ENCODE measurements at regions not wholly inside any gene's neighbourhood (a gene's known extent, or its start where the extent isn't known, plus 50 kb on each side); places are given as distances from the start of the nearest gene placed in this dataset.

- Histone ChIP-seq H3K9ac (ENCODE audit: low read length) (no peak overlapping the region), H3K4me3 (ENCODE audit: low read length) (no peak overlapping the region), H3K4me2 (ENCODE audit: low read length) (no peak overlapping the region), H3K27ac (ENCODE audit: low read length) (no peak overlapping the region), H3K9me3 (ENCODE audit: low read length) (no peaks in the 10 kb centered on the region), H3K9me2 (ENCODE audit: insufficient read depth, low read length) (no peaks in the 10 kb centered on the region), H4K20me1 (ENCODE audit: insufficient read depth) (no peaks in the 10 kb centered on the region), H3F3A (ENCODE audit: insufficient read depth, low read length, poor library complexity, severe bottlenecking) (no peaks in the 10 kb centered on the region), H3K27me3 (ENCODE audit: insufficient read depth, low read depth, low read length) (no peaks in the 10 kb centered on the region), H2AFZ (ENCODE audit: low read depth, low read length) (no peak overlapping the region), H3K79me2 (replicated peaks; ENCODE audit: insufficient read depth, low read length) (no peaks in the 10 kb centered on the region), H3K36me3 (ENCODE audit: insufficient read depth, low read length) (no peaks in the 10 kb centered on the region)
- TF ChIP-seq EP300 (conservative IDR thresholded peaks at IDR 0.05; ENCODE audit: poor library complexity, severe bottlenecking) (no peak), POLR2AphosphoS5 (IDR thresholded peaks at IDR 0.05) (no peak), RAD21 (conservative IDR thresholded peaks at IDR 0.05) (no peak), EZH2 (IDR thresholded peaks at IDR 0.05; ENCODE audit: borderline replicate concordance, insufficient read depth, low read length, poor library complexity, severe bottlenecking) (no peak), CTCF (IDR thresholded peaks at IDR 0.05; ENCODE audit: poor library complexity, severe bottlenecking) (no peak), REST (IDR thresholded peaks at IDR 0.05; ENCODE audit: borderline replicate concordance) (no peak), TAF1 (IDR thresholded peaks at IDR 0.05; ENCODE audit: low read depth) (no peak), SMC3 (conservative IDR thresholded peaks at IDR 0.05; ENCODE audit: poor library complexity) (no peak), MXI1 (conservative IDR thresholded peaks at IDR 0.05; ENCODE audit: poor library complexity, severe bottlenecking) (no peak)
Measured at GRCh38 chr2:120940726-120941256, 205.1 kb downstream of the GLI2 start.

- no peak overlapping the region for H3K4me2 ChIP-seq (ENCODE audit: low read length)
- H3K27me3 ChIP-seq (ENCODE audit: insufficient read depth, low read depth, low read length) = no peaks in the 10 kb centered on the region
- H4K20me1 ChIP-seq (ENCODE audit: insufficient read depth) = no peaks in the 10 kb centered on the region
- H3F3A ChIP-seq (ENCODE audit: insufficient read depth, low read length, poor library complexity, severe bottlenecking) = no peaks in the 10 kb centered on the region
- H3K9ac ChIP-seq (ENCODE audit: low read length) = no peak overlapping the region
- no peaks in the 10 kb centered on the region for H3K36me3 ChIP-seq (ENCODE audit: insufficient read depth, low read length)
- no peaks in the 10 kb centered on the region for H3K79me2 ChIP-seq (replicated peaks; ENCODE audit: insufficient read depth, low read length)
- no peak overlapping the region for H2AFZ ChIP-seq (ENCODE audit: low read depth, low read length)
- no peak overlapping the region for H3K27ac ChIP-seq (ENCODE audit: low read length)
- H3K9me3 ChIP-seq (ENCODE audit: low read length) = no peaks in the 10 kb centered on the region
- TF ChIP-seq TAF1 (IDR thresholded peaks at IDR 0.05; ENCODE audit: low read depth) (no peak), EZH2 (IDR thresholded peaks at IDR 0.05; ENCODE audit: borderline replicate concordance, insufficient read depth, low read length, poor library complexity, severe bottlenecking) (no peak), MXI1 (conservative IDR thresholded peaks at IDR 0.05; ENCODE audit: poor library complexity, severe bottlenecking) (no peak), POLR2AphosphoS5 (IDR thresholded peaks at IDR 0.05) (no peak), RAD21 (conservative IDR thresholded peaks at IDR 0.05) (no peak), SMC3 (conservative IDR thresholded peaks at IDR 0.05; ENCODE audit: poor library complexity) (no peak), REST (IDR thresholded peaks at IDR 0.05; ENCODE audit: borderline replicate concordance) (no peak), EP300 (conservative IDR thresholded peaks at IDR 0.05; ENCODE audit: poor library complexity, severe bottlenecking) (no peak), CTCF (IDR thresholded peaks at IDR 0.05; ENCODE audit: poor library complexity, severe bottlenecking) (no peak)
- no peaks in the 10 kb centered on the region for H3K9me2 ChIP-seq (ENCODE audit: insufficient read depth, low read length)
- no peak overlapping the region for H3K4me3 ChIP-seq (ENCODE audit: low read length)
Measured at GRCh38 chr2:120941571-120942120, 206.0 kb downstream of the GLI2 start.

Measured in neural cell (in vitro differentiated cells).